GM19452 (cell line): ENCODE measurements at regions not wholly inside any gene's neighbourhood (a gene's known extent, or its start where the extent isn't known, plus 50 kb on each side); places are given as distances from the start of the nearest gene placed in this dataset.

ENCODE experiments used
- ATAC-seq: cut with Tn5 transposase; IDR thresholded peaks from one replicate; pipeline ENCODE4 v1.9.1; 2021; ENCODE audit not compliant: unreplicated experiment

DNA sequence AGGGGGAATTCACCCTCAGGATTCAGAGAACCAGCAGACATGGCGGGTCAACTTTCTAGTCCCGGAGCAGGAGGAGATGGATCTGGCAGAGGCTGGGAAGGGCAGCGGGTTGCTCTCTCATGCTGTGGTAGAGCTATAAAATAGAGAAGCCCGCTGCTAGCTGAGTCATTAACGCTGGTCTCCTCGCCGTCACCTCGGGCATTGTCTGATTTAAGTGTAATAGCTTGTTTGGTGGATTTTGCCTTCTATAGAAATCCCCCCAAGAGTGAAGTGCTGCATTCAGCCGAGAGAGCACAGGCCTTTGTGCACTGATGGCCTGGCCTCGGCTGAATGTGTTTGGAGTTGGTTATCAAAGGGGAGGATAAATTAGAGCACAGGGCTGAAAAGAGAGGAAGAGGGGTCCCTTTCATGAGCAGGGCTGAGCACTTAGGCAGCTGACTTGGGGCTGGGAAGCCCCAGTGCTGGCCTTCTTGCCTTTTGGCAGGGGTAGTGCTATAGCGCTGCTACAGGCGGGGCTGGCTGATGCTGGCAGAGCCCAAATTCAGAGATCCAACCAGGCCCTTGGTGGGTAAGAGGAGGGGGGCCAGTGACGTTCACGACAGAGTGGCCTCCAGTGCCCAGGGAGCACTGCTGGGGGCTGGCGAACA lies 161.1 kb upstream of the CADM1 start:
- no peak for ATAC-seq

DNA sequence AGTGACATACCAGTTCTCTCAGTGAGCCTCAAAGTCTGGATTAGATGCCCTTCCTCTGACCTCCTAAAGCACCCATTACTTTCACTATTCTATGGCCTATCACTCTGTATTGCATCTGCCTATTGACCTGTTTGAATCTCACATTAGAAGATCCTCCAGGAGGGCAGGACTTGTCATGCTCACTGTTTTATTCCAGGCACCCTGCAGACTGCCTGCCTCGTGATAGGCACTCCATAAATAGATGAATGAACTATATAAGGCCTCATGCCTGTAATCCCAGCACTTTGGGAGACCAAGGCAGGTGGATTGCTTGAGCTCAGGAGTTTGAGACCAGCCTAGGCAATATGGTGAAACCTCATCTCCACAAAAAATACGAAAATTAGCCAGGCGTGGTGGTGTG lies 160.1 kb upstream of the CADM1 start:
- no peak for ATAC-seq

DNA sequence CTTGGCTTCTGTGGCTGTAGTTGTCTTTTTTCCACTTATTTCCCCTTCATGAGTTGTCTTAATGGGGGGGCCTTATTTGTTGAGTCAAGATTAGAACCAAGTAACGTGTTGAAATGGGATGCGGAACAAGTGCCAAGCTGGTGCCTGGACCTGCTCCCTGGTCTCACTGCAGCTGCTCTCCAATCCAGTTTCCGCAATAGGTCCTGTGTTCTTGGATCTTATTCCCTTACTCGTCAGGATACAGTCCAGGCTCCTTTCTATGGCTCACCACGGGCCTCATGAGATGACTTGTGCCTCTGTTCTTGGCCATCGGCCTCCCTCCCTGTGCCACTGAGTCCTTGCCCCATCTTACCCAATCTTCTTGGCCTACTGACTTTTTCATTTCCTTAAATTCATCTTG lies 159.6 kb upstream of the CADM1 start:
- ATAC-seq: no peak

DNA sequence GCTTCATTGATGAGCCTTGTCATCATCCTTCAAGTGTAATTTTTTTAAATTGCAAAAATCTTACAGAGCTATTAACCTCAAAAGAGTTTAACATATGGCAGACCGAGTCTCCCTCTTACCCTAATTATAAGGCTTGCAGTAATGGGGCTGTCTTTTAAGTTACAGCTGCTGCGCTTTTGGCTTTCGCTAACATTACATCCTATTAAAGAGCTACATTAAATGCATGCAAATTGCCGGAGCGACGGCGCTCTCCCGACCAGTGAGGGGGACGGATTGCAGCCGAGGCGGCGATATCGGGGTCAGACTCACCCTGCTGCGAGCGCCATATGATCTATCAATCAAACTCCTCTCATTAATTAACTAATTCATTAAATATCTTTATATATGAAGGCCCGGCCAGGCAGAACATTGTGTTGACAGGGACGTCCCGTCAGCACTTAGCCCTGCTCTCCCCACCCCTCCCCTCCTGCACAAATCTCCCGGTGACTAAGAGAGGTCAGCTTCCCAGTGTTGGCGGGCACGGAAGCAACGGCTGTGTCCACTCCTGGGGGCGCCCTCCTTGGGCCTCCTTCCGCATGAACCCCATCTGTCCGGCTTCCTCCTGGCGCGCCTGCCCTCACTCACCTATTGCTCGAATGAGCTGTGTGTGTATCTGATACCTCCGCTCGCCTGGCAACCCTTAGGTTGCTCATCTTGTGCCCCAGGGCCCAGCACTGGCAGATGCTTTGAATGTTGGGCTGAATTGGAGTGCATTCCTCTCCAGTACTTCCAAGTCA lies 156.0 kb upstream of the CADM1 start:
- no peak for ATAC-seq

DNA sequence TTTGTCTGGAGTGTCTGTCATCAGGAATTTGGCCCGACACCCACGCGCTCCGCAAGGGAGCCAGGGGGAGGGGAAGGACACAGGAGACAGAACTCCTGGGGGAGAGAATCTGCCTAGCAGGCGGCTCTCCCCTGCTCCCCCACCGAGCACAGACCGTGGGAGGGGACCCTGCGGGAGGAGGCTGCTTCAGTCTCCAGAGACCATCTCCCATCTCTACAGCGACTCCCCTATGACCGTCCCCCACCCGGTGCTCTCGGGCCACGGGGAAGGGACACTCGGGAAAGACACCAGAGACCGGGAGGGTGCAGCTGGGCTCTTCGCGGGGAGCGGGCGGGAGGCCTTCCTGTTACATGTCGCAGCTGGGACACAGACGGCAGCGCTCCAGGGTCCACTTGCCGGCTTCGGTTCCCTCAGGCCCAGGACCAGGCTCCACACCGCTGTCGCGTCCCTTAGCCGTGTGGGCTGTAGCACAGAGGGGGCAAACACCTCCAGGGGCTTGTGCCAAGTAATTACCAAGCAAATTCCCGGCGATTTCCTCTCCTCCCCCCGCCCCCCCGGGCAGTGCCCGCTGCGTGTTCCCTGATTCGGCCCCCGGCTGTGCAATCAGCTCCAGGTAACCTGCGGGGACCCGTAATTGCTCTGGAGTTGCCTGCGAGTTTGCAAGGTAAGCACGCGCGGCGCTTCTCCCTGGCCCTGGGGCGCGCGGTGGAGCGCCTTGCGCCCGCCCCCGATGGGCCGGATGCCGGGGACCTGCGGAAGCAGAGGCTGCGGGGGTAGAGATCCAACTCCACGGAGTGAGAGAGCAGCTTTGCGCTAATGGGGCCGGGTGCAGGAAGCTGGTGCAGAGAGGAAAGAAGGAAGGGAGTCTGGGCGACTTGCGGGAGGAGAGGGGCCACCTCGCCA lies 155.1 kb upstream of the CADM1 start:
- no peak for ATAC-seq

DNA sequence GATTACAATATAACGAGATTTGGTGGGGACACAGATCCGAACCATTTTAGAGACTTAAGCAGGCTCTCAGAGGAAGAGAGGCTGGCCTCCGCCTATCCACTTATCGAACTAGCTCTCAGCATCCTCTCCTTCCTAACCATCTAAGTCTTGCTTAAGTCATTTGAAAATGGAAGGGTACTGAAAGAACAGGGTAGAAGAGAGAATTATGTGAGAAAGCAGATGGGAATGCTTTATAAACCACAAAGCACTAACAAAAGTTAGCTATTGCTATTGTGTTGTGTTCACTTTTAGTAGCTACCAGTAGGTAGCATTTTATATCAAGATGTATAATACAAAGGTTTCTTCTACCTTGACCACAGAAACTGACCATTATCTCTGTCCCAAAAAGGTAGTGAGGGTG lies 153.4 kb upstream of the CADM1 start:
- ATAC-seq: no peak

DNA sequence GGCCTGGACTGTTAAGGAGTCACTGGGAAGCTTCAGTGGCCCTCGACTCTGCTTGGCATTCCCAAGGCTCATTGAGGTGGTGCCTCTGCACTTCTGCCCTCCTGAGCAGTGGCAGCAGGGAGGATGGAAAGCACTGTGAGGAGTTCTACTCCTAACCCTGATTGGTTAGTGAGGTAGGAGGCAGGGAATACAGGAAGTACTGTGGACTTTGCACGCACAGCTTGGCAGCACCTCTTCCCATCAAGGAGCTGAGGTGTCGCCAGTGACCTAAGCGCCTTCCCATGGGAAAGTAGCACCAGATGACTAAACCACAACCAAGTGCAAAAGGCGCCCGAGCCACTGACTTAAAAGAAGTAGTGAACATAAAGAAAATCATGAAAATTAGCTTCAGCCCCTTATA lies 152.5 kb upstream of the CADM1 start:
- ATAC-seq: no peak

DNA sequence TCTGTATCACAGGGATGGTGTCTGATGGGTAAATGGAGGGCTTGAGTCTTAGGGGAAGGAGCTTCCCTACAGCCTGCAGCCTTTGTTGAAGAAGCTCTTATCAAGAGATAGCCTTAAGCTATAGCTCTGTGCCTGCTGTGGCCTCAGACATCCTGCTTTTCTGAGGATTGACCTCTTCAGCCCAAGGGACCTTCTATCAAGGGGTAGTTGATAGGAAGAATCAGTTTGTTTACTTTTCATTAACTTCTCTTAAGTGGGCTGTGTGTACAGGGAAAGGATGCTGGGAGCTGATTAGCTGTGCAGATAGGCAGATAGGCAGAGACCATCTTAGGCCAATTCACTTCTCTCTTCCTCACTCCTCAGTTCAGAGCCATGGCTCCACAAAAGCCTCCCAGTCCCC lies 151.8 kb upstream of the CADM1 start:
- no peak for ATAC-seq

DNA sequence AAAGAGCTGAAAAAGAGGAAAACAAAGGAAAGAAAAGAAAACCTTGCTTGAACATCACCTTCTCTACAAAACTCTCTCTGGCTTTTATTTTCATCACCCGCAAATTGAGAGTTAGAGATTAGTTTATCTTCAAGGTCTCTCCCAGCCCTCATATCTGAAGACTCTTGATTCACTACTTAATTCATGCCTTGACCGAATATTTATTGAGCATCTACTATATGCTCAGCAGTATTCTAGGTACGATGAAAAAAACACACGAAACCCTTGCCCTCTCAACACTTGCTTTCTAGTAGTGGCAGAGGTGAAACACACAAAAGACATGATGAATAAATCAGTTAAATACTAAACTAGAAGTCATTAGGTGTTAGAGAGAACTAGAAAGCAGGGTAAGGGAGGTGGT lies 150.6 kb upstream of the CADM1 start:
- no peak for ATAC-seq

DNA sequence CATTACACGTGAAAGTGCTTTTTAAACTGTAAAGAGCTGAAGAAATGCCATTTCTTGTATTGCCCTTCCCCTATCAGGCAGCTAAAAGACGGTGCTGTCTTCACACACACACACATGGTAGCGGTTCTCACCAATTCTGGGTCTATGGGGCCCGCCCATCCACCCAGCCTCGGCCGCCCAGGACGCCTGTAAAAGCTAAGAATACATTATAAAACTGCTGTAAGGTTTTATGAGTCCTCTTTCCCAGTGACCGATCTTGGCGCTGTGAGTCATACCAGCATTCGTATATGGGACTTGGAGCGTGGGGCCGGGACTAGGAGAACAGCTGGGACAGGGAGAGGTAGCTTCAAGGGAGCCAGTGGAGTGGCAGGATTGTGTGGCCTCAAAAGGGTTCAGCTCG lies 149.7 kb upstream of the CADM1 start:
- no peak for ATAC-seq

DNA sequence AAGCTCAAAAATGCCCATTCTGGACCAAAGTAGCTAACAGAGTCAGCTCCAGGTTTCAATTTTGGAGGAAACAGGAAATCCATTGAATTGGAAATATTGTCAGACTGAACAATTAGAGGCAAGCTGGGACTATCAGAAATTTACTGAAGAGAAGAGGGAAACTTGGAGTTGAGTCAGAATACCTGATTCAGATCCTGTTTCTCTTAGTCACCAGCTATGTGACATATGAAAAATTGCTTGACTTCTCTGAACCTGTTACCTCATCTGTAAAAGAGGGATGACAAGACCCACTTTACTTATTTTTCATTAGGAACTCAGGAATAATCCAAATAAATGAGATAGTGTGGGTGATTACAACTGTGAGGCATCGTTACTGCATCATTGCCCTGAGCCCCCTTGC lies 148.9 kb upstream of the CADM1 start:
- no peak for ATAC-seq

DNA sequence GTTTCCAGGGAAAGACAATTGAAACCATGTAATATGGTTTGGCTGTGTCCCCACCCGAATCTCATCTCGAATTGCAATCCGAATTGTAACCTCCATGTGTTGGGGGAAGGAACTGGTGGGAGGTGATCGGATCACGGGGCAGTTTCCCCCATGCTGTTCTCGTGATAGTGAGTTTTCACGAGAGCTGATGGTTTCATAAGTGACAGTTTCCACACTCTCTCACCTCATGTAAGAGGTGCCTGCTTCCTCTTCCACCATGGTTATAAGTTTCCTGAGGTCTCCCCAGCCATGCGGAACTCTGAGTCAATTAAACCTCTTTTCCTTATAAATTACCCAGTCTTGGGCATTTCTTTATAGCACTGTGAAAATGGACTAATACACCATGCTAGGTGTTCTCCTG lies 148.3 kb upstream of the CADM1 start:
- ATAC-seq: no peak

DNA sequence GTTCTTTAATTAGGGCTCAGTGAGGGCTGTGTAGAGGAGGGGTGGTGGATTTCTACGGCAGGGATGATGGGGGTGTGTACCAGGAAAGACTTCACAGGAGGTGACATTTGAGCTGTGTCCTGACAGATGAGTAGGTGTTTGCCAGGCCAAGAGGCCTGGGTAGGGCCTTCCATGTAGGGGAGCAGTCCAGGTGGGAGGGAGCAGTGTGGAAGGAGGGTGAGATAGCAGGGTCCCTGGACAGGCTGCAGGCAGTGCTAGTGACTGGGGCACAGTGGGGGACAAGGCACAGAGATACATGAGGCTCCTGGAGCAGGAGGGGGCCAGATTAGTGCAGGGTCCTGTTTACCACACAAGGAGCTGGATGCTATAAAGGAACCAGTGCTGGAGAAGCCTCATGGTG lies 147.9 kb upstream of the CADM1 start:
- no peak for ATAC-seq

DNA sequence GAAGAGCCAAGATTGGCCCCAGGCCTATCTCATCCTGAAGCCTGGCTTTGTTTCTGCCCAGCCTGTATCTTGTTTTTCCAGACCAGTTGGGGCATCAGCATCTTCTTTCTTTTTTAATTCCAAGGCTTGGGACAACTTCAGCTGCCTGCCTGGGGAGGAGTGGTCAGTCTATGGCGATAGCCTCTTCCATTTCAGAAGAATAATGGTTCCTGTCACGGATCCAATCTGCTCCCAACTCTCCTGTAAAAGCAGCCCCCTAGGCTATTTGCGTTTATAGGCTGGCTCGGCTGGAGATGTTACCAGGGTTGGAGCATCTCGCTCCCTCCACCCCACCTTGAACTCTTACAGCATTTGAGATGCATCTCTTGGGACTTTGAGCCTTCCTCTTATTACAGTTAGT lies 145.2 kb upstream of the CADM1 start:
- no peak for ATAC-seq

DNA sequence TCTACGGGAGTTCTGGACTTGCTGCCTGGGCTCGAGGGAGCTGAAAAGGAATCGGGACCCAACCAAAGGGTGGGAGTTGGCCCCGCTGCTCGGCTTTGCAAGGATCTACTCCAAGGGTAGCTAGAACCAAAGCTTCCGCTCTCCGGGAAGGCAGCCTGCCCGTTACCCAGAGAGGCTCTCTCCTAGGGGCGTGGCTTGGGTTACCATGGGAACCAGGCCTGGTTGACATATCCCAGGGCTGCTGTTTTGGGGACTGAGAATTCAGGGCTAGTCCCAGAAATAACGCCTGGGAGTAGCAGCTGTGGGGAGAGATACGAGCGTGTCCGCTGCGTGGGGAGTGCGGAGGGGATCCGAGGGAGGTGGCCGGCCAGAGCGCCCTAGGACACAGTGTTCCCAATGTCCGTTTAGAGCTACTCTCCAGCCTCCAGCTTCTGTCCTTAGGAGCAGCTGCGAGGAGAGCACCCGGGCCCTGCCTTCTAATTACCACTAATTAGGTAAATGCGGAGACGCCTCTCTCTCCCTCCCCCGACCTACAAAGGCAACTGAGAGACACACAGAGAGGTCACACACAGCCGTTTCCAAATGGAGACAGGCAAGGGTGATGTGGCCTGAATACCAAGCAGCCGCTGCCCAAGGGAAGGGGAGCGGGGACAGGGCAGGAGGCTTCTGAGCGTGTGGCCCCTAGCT lies 141.6 kb upstream of the CADM1 start:
- no peak for ATAC-seq

DNA sequence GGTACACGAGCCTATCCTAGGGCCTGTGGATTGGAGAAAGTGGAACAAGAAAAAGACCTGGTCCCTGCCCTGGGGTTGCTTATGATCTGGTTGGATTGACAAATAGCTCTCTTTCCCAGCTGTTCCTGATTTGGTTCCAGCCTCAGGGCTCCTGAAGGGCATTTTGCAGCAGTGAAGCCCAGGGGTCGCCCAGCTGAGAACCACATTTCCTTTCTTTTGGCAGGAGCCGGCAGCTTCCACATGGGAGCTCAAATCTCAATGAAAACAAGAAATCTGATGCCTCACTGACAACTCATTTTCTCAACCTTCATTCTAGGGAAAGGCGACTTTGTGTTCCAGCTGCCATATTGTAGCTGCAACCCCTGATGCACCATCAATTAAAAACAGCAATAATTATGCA lies 140.6 kb upstream of the CADM1 start:
- ATAC-seq: no peak

DNA sequence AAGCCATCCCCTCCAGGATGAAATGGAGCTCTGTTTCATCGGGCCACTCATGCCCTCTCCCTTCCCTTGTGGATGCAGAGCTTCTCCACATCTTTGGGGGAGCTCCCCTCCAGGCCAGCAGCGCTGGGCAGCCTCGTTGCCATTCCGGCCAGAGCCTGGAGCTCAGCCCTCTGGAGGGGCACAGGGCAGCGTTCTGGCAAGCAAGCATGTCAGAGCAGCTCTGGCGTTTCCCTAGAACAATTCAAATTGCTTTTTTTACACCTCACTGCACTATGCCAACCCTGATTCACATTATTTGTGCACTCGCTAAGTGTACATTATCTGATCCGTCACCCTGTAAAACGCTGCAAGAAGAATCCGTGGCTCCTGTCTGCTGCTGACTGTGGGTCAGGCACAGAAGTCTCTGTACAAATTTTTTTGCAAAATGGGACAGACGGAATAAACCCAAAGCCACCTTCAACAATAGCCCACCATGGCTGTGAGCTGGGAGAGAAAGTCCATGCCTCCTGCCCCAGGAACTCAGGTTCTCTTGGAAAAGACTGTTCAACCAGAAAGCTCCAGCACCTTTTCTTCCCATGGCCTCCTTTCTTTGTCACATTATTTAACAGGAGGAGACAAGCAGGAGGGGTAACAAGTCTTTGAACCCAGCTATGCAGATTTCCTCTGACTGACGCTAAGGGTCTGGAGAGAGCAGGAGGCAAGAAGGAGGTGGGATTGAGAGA lies 139.5 kb upstream of the CADM1 start:
- no peak for ATAC-seq

DNA sequence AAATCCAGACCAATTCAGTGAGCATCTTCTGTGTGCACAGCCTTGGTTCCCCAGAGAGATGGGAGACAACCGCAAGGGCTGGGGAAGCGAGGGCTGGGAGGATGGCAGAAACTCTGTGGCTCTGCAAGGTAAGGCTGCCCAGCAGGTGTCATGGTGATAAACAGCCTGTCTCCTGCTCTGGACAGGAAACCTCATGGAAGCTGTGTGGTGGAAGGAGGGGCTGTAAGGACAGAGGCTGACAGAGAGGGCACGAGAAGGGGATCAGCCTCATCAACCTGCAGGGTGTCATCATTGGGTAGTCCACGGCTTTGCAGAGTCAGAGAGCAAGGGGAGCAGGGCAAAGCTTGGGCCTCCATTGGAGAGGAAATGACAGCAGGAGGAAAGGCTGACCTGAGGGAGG lies 138.4 kb upstream of the CADM1 start:
- no peak for ATAC-seq

DNA sequence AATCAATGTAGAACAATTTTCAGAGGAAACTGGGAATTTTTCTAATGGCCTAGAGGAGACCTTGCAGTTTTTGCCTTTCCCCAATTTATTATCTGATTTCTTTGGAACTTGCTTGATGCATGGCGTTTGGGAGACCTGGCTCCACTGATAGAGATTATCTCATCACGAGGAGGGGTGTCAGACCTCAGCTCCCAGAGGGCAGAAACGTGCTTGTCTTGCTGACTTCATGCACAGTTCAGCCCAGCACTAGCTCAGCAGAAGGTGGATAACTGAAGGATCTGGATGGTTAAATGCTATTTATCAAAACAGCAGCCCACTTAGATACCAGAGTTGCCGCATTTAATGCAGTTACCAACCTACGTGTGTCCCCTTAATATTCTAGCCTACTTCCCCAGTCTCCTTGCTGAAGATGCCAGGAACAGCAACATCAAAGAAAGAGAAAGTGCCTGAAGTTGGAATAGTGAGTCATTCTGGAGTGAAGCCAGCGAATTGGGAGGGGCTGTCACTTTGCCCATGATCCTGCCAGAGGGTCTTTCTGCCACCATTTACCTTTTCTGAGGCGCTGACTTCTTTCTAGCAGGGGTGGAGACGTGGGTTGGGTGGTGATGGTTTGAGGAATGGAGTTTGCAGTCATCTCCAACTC lies 133.5 kb upstream of the CADM1 start:
- no peak for ATAC-seq
